Activated T-helper 17 cell treated with anti-CD3 and anti-CD28 coated beads, Interleukin-2, amount 50 U/mL, for 72 hours (primary cell): ENCODE measurements at regions not wholly inside any gene's neighbourhood (a gene's known extent, or its start where the extent isn't known, plus 50 kb on each side); places are given as distances from the start of the nearest gene placed in this dataset.

Experiments used
- ATAC-seq: fragments of 150-1000 bp; cut with Tn5 transposase; replicated peaks from 2 replicates; pipeline ENCODE4 v1.10.0; 2021; ENCODE audit warnings: mild to moderate bottlenecking, moderate library complexity
- H3K27ac Mint-ChIP-seq: one replicate; pipeline ENCODE4 v1.8.0; 2022; ENCODE audit warnings: mixed read lengths
- H3K27me3 Mint-ChIP-seq: one replicate; pipeline ENCODE4 v1.8.0; 2022; ENCODE audit warnings: mixed read lengths
- H3K36me3 Mint-ChIP-seq: one replicate; pipeline ENCODE4 v1.8.0; 2022; ENCODE audit warnings: low read depth, mild to moderate bottlenecking, mixed read lengths
- H3K4me1 Mint-ChIP-seq: one replicate; pipeline ENCODE4 v1.8.0; 2022; ENCODE audit warnings: mixed read lengths
- H3K4me3 Mint-ChIP-seq: one replicate; pipeline ENCODE4 v1.8.0; 2022; ENCODE audit warnings: mild to moderate bottlenecking, mixed read lengths
- H3K9me3 Mint-ChIP-seq: one replicate; pipeline ENCODE4 v1.8.0; 2022; ENCODE audit warnings: mixed read lengths

GRCh38 chr2:35946478-35946877 lies 409.1 kb upstream of the CRIM1 start:
- Mint-ChIP-seq H3K27ac (no peak overlapping the region), H3K9me3 (no peaks in the 10 kb centered on the region), H3K4me3 (no peak overlapping the region), H3K36me3 (no peaks in the 10 kb centered on the region), H3K4me1 (no peaks in the 10 kb centered on the region), H3K27me3 (peaks cover 4% of the 10 kb centered on the region)
- no peak for ATAC-seq

DNA sequence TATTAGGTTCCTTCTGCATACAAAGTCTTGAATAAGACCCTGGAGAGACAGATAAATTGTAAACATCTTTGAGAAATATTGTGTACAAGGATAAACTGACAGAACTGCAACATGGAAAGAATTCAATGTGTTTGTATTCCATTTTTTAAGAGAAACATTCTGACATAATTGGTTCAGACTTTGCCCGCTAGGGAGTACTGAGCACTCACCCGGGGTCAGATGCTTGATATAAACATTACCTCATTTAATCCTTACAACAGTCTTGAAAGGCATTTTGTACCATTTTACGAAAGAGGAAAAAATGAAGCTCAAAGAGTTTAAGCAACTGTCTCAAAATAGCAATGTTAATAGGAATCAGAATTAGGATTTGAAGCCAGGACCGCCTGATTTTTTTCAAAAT lies 416.7 kb upstream of the CRIM1 start:
- no peaks in the 10 kb centered on the region for H3K4me1 Mint-ChIP-seq
- no peak overlapping the region for H3K27ac Mint-ChIP-seq
- no peak for ATAC-seq
- no peaks in the 10 kb centered on the region for H3K36me3 Mint-ChIP-seq
- no peak overlapping the region for H3K4me3 Mint-ChIP-seq
- no peaks in the 10 kb centered on the region for H3K9me3 Mint-ChIP-seq
- H3K27me3 Mint-ChIP-seq, result peaks cover 10% of the 10 kb centered on the region

- Mint-ChIP-seq H3K27ac (no peak overlapping the region), H3K4me3 (no peak overlapping the region), H3K36me3 (no peaks in the 10 kb centered on the region), H3K9me3 (no peaks in the 10 kb centered on the region), H3K27me3 (peaks cover 7% of the 10 kb centered on the region), H3K4me1 (no peaks in the 10 kb centered on the region)
- no peak for ATAC-seq
These were observed 422.5 kb upstream of the CRIM1 start for GRCh38 chr2:35933031-35933430.

- no peak for ATAC-seq
- Mint-ChIP-seq H3K36me3 (no peaks in the 10 kb centered on the region), H3K27ac (no peak overlapping the region), H3K9me3 (no peaks in the 10 kb centered on the region), H3K27me3 (peaks cover 10% of the 10 kb centered on the region), H3K4me1 (no peaks in the 10 kb centered on the region), H3K4me3 (no peak overlapping the region)
These were observed 423.2 kb upstream of the CRIM1 start for GRCh38 chr2:35932276-35932963.

DNA sequence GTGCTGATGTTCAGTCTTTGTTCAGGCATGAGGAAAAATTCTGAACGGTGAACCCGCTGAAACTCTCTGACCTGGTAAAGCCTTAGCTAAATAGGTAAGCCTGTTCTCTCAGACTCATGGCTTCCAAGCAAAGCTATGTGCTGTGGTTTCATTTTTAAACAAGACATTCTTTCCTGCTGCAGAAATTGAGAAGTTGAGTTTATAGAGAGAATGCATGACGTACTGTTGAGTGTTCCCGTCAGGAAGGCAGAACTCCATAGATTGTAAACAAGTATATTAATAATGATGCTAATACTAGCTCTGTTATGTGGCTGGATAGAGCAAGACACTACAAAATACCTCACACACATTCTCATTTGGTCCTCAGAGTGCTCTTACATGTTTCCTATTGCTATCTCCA lies 424.0 kb upstream of the CRIM1 start:
- Mint-ChIP-seq H3K27ac (no peak overlapping the region), H3K9me3 (no peaks in the 10 kb centered on the region), H3K4me3 (no peak overlapping the region), H3K4me1 (no peaks in the 10 kb centered on the region), H3K27me3 (peaks cover 12% of the 10 kb centered on the region), H3K36me3 (no peaks in the 10 kb centered on the region)
- no peak for ATAC-seq

DNA sequence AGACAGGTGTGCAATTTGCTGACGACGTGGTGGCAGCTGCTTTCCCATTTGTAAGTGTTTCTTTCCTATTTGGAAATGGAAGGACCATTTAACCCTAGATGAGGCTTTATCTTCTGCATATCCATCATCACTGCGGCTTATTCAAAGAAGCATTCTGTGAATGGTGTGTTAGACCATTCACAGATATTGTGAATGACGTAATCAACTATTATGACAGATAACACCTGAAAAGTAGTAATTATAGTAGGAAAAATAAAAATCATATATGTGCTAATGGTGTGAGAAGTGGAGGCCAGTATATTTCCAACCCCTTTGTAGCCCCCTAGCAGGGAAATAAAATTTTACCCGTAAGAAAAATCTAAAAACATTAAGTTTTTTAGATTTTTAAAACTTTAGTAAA lies 424.5 kb upstream of the CRIM1 start:
- Mint-ChIP-seq H3K27me3 (peaks cover 12% of the 10 kb centered on the region), H3K4me1 (no peaks in the 10 kb centered on the region), H3K9me3 (no peaks in the 10 kb centered on the region), H3K4me3 (no peak overlapping the region), H3K36me3 (no peaks in the 10 kb centered on the region), H3K27ac (no peak overlapping the region)
- no peak for ATAC-seq

- Mint-ChIP-seq H3K9me3 (no peaks in the 10 kb centered on the region), H3K4me3 (no peak overlapping the region), H3K27ac (no peak overlapping the region), H3K27me3 (peaks cover 7% of the 10 kb centered on the region), H3K4me1 (no peaks in the 10 kb centered on the region), H3K36me3 (no peaks in the 10 kb centered on the region)
- ATAC-seq, result no peak
These were observed 426.0 kb upstream of the CRIM1 start for GRCh38 chr2:35929551-35929950.

DNA sequence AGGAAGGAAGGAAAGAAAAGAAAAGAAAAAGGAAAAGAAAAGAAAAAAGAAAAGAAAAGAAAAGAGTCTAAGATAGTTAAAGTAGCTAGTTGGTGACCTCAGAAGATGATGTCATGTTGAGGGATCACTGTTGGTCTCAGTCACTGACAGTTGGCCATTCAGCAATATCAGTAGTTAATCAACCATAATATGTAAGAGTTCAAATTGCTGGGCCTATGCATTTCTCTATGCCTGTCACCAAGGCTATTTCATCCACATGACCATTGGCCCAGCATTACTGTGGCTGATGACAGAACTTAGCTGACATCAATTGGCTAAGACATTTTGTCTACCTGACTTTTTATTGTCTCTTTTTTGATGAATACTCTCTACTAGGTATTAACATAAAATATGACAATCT lies 435.5 kb upstream of the CRIM1 start:
- Mint-ChIP-seq H3K36me3 (no peaks in the 10 kb centered on the region), H3K4me3 (no peak overlapping the region), H3K27me3 (no peaks in the 10 kb centered on the region)

DNA sequence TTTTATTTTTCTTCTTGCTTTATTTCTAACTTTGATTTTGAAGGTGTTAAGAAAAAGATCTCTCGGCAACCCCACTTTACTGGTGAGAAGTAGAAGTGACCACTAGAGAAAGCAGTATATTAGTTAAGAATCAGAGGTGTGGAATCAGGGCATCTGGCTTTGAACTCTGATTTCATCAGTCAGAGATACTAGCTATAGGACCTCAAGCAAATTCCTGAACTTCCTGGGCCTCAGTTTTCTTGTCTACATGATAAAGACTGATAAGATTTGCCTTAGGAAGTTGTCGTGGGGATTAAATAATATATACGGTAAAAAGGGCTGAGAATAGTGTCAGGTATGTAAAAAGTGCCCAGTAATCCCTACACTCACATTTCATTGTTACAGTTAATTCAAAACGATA lies 440.3 kb upstream of the CRIM1 start:
- ATAC-seq, result no peak
- H3K36me3 Mint-ChIP-seq, result no peaks in the 10 kb centered on the region
- no peak overlapping the region for H3K27ac Mint-ChIP-seq
- no peaks in the 10 kb centered on the region for H3K9me3 Mint-ChIP-seq
- H3K4me3 Mint-ChIP-seq, result no peak overlapping the region
- no peaks in the 10 kb centered on the region for H3K4me1 Mint-ChIP-seq
- peaks cover 4% of the 10 kb centered on the region for H3K27me3 Mint-ChIP-seq

More for the DNA sequence above, 435.5 kb upstream of the CRIM1 start:
- no peaks in the 10 kb centered on the region for H3K4me1 Mint-ChIP-seq
- no peaks in the 10 kb centered on the region for H3K9me3 Mint-ChIP-seq
- no peak overlapping the region for H3K27ac Mint-ChIP-seq
- ATAC-seq, result no peak

- Mint-ChIP-seq H3K4me1 (peaks cover 20% of the 10 kb centered on the region), H3K36me3 (no peaks in the 10 kb centered on the region), H3K27ac (no peak overlapping the region), H3K4me3 (peak overlapping the region; percentile 56), H3K27me3 (no peaks in the 10 kb centered on the region), H3K9me3 (no peaks in the 10 kb centered on the region)
- ATAC-seq, result no peak
These were observed 463.6 kb upstream of the CRIM1 start for GRCh38 chr2:35891936-35892335.

GRCh38 chr2:35891528-35891927 lies 464.1 kb upstream of the CRIM1 start:
- Mint-ChIP-seq H3K27ac (no peak overlapping the region), H3K4me1 (peaks cover 20% of the 10 kb centered on the region), H3K27me3 (no peaks in the 10 kb centered on the region), H3K9me3 (no peaks in the 10 kb centered on the region), H3K36me3 (no peaks in the 10 kb centered on the region), H3K4me3 (peak overlapping the region; percentile 56)
- no peak for ATAC-seq

DNA sequence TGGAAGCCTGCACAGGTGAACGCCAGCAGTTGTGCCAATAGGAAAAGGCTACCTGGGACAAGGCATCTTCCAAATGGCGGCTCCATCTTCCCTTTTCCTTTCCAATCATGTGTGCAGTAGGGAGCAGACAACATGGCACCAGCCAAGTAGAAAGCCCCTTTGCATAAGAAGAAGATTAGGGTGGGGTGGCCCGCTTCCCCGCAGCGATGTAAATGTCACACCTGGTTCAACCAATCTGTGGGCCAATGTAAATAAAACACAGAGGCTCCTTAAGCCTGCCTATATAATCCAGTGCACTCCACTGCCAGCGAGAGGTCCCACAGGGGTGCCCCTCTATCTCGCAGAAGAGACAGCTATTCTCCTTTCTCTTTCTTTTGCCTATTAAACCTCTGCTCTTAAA lies 468.4 kb upstream of the CRIM1 start:
- Mint-ChIP-seq H3K27ac (no peak overlapping the region), H3K4me1 (peaks cover 6% of the 10 kb centered on the region), H3K4me3 (no peak overlapping the region), H3K27me3 (no peaks in the 10 kb centered on the region), H3K36me3 (no peaks in the 10 kb centered on the region), H3K9me3 (no peaks in the 10 kb centered on the region)
- no peak for ATAC-seq

GRCh38 chr2:35873921-35874320 lies 481.7 kb upstream of the CRIM1 start:
- Mint-ChIP-seq H3K27ac (no peak overlapping the region), H3K27me3 (peaks cover 3% of the 10 kb centered on the region), H3K9me3 (no peaks in the 10 kb centered on the region), H3K4me1 (no peaks in the 10 kb centered on the region), H3K36me3 (no peaks in the 10 kb centered on the region), H3K4me3 (no peak overlapping the region)
- ATAC-seq, result no peak

DNA sequence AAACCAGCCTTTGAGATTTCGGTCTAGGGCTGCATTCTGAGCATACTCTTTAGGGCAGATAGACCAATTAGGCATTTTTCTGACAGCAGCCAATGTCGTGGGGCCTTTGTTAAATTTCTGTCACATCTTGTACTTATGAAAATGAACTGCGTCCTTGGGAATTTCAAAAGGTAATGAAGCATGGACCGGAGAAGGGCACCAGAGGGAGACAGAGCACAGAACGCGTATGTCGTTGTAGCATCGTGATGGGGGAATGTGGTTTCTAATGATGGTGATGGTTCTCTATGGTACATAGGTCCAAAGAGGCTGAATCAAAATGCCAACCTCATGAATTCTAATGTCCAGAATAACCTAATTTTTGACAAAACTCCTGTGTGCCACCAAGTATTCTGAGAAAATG lies 483.9 kb upstream of the CRIM1 start:
- no peaks in the 10 kb centered on the region for H3K9me3 Mint-ChIP-seq
- H3K27ac Mint-ChIP-seq, result no peak overlapping the region
- no peak overlapping the region for H3K4me3 Mint-ChIP-seq
- H3K4me1 Mint-ChIP-seq, result no peaks in the 10 kb centered on the region
- H3K27me3 Mint-ChIP-seq, result peaks cover 3% of the 10 kb centered on the region
- no peak for ATAC-seq
- no peaks in the 10 kb centered on the region for H3K36me3 Mint-ChIP-seq

DNA sequence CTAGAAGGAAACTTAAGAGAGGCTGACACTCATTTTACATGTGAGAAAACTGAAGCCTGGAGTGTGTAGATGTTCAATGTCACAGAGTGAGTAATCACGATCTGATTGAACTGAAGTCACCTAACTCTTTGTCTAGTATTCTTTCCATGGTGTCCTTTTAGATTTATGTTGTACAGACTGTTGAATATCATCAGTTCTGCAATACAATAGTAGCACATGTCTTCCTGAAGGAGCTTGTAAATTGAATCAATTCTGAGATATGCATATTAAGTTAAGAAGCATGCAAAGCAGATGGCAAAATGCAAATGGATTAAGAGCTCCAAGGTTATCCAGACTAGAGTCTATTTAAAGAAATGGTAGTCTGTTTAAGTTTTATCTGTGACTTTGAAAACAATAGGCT lies 484.9 kb upstream of the CRIM1 start:
- no peak overlapping the region for H3K27ac Mint-ChIP-seq
- H3K27me3 Mint-ChIP-seq, result peaks cover 3% of the 10 kb centered on the region
- no peaks in the 10 kb centered on the region for H3K4me1 Mint-ChIP-seq
- no peaks in the 10 kb centered on the region for H3K9me3 Mint-ChIP-seq
- no peak for ATAC-seq
- H3K4me3 Mint-ChIP-seq, result no peak overlapping the region
- no peaks in the 10 kb centered on the region for H3K36me3 Mint-ChIP-seq

DNA sequence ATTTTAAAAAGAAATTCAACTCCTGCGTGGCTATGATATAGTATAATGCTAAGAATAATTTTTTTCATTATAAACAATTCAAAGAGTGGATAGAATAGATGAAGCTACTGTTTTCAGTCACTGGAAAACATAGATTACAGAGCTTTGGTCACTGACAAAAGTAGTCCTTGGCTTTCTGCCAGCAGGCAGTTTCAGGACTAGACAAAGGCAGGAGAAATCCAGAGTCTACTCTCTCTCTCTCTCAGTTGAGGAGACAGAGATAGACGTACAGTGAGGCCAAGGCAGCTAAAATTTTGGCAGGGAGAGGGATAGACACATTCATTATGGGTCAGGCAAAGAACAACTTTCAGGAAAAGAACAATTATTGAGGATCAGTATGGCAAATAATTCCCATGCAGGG lies 491.4 kb upstream of the CRIM1 start:
- no peak overlapping the region for H3K4me3 Mint-ChIP-seq
- H3K27me3 Mint-ChIP-seq, result peaks cover 12% of the 10 kb centered on the region
- H3K4me1 Mint-ChIP-seq, result no peaks in the 10 kb centered on the region
- ATAC-seq, result no peak
- no peaks in the 10 kb centered on the region for H3K9me3 Mint-ChIP-seq
- H3K36me3 Mint-ChIP-seq, result no peaks in the 10 kb centered on the region
- no peak overlapping the region for H3K27ac Mint-ChIP-seq
